ENCODE measurements at regions not wholly inside any gene's neighbourhood (a gene's known extent, or its start where the extent isn't known, plus 50 kb on each side); places are given as distances from the start of the nearest gene placed in this dataset.
"Not testable (repeated sequence)": the region's sequence is repeated elsewhere in the genome, so short reads cannot be mapped to it uniquely, and the experiment has no call there.

- H3K27me3 ChIP-seq (ENCODE audit: control insufficient read depth, insufficient read depth, low read length); FAIRE-seq; H3K36me3 ChIP-seq (ENCODE audit: control insufficient read depth, insufficient read depth, low read length); H3K4me3 ChIP-seq (ENCODE audit: low read depth, low read length); DNase-seq (ENCODE audit: low read depth): not testable (repeated sequence)
These were observed 64.5 kb upstream of the HTR1E start for GRCh38 chr6:86872810-86873209.

- H3K36me3 ChIP-seq (ENCODE audit: control insufficient read depth, insufficient read depth, low read length) = no peaks in the 10 kb centered on the region
- no peaks in the 10 kb centered on the region for H3K27me3 ChIP-seq (ENCODE audit: control insufficient read depth, insufficient read depth, low read length)
- TF ChIP-seq CTCF (IDR thresholded peaks at IDR 0.05; ENCODE audit: insufficient read depth, low read length, severe bottlenecking) = no peak
- no peak for DNase-seq (ENCODE audit: low read depth)
- H3K4me3 ChIP-seq (ENCODE audit: low read depth, low read length) = no peak overlapping the region
- no peak for FAIRE-seq
These were observed 65.6 kb upstream of the HTR1E start for GRCh38 chr6:86871681-86872080.

GRCh38 chr6:86869500-86869899 lies 67.8 kb upstream of the HTR1E start:
- no peaks in the 10 kb centered on the region for H3K27me3 ChIP-seq (ENCODE audit: control insufficient read depth, insufficient read depth, low read length)
- TF ChIP-seq CTCF (IDR thresholded peaks at IDR 0.05; ENCODE audit: insufficient read depth, low read length, severe bottlenecking) = no peak
- no peak overlapping the region for H3K4me3 ChIP-seq (ENCODE audit: low read depth, low read length)
- H3K36me3 ChIP-seq (ENCODE audit: control insufficient read depth, insufficient read depth, low read length) = no peaks in the 10 kb centered on the region
- no peak for FAIRE-seq
- DNase-seq (ENCODE audit: low read depth) = no peak

- no peaks in the 10 kb centered on the region for H3K27me3 ChIP-seq (ENCODE audit: control insufficient read depth, insufficient read depth, low read length)
- FAIRE-seq (no peak), DNase-seq (ENCODE audit: low read depth) (no peak)
- no peak for TF ChIP-seq CTCF (IDR thresholded peaks at IDR 0.05; ENCODE audit: insufficient read depth, low read length, severe bottlenecking)
- H3K36me3 ChIP-seq (ENCODE audit: control insufficient read depth, insufficient read depth, low read length) = no peaks in the 10 kb centered on the region
- no peak overlapping the region for H3K4me3 ChIP-seq (ENCODE audit: low read depth, low read length)
These were observed 77.8 kb upstream of the HTR1E start for GRCh38 chr6:86859513-86859912.

- Histone ChIP-seq H3K27me3 (ENCODE audit: control insufficient read depth, insufficient read depth, low read length) (no peaks in the 10 kb centered on the region), H3K36me3 (ENCODE audit: control insufficient read depth, insufficient read depth, low read length) (no peaks in the 10 kb centered on the region), H3K4me3 (ENCODE audit: low read depth, low read length) (no peak overlapping the region)
- no peak for TF ChIP-seq CTCF (IDR thresholded peaks at IDR 0.05; ENCODE audit: insufficient read depth, low read length, severe bottlenecking)
- FAIRE-seq (no peak), DNase-seq (ENCODE audit: low read depth) (no peak)
These were observed 78.4 kb upstream of the HTR1E start for GRCh38 chr6:86858970-86859369.

- Histone ChIP-seq H3K27me3 (ENCODE audit: control insufficient read depth, insufficient read depth, low read length) (no peaks in the 10 kb centered on the region), H3K4me3 (ENCODE audit: low read depth, low read length) (no peak overlapping the region), H3K36me3 (ENCODE audit: control insufficient read depth, insufficient read depth, low read length) (no peaks in the 10 kb centered on the region)
- no peak for TF ChIP-seq CTCF (IDR thresholded peaks at IDR 0.05; ENCODE audit: insufficient read depth, low read length, severe bottlenecking)
- FAIRE-seq (no peak), DNase-seq (ENCODE audit: low read depth) (no peak)
These were observed 79.5 kb upstream of the HTR1E start for GRCh38 chr6:86857783-86858182.
